ENCODE measurements at regions not wholly inside any gene's neighbourhood (a gene's known extent, or its start where the extent isn't known, plus 50 kb on each side); places are given as distances from the start of the nearest gene placed in this dataset.

- no peak for TF ChIP-seq CTCF (IDR thresholded peaks at IDR 0.05)
- TF ChIP-seq POLR2AphosphoS5 (IDR thresholded peaks at IDR 0.05), result no peak
- no peak for TF ChIP-seq EP300 (IDR thresholded peaks at IDR 0.05)
Measured at GRCh38 chr14:48967419-48967818, 618.8 kb downstream of the RPS29 start.

Data from upper lobe of left lung (tissue), 4 donors.